IMR-90 (cell line): ENCODE measurements at regions not wholly inside any gene's neighbourhood (a gene's known extent, or its start where the extent isn't known, plus 50 kb on each side); places are given as distances from the start of the nearest gene placed in this dataset.

Source experiments
- ATAC-seq: fragments of 200-7000 bp; cut with Tn5 transposase; 2 replicates; pipeline ENCODE4 v1.9.1; 2020; ENCODE audit warnings: low read depth, mild to moderate bottlenecking, moderate library complexity
- BruUV-seq: library from RNA; stranded (reverse); fragments of 400-500 nt; replicated peaks from 2 replicates; lab custom pipeline; 2021; lab: Mats Ljungman, UMichigan
- CTCF ChIA-PET: fragments of 300-600 bp; formaldehyde crosslinking; extraction: SDS; loops from one replicate; lab custom pipeline; 2021; ENCODE audit warnings: antibody characterized with exemption; lab: Yijun Ruan, JAX
- POLR2A ChIA-PET: fragments of 300-600 bp; sonication (Branson Sonifier 250); formaldehyde crosslinking; loops from one replicate; lab custom pipeline; 2022; ENCODE audit warnings: antibody characterized with exemption; ENCODE audit not compliant: unreplicated experiment; lab: Charles Lee
- DNase-seq: peaks from one replicate; pipeline ENCODE4 v3.0.0; 2013
- H2AFZ ChIP-seq: replicated peaks from 2 replicates; pipeline ENCODE3; 2013; ENCODE audit warnings: low read length, mild to moderate bottlenecking; ENCODE audit not compliant: poor library complexity
- H2AK5ac ChIP-seq: 2 replicates; pipeline ENCODE4 v1.6.1; 2013; ENCODE audit warnings: low read depth, low read length, inconsistent platforms
- H2AK9ac ChIP-seq: replicated peaks from 2 replicates; pipeline ENCODE3; 2013; ENCODE audit warnings: mild to moderate bottlenecking, low read depth, low read length, moderate library complexity; ENCODE audit not compliant: poor library complexity
- H2BK120ac ChIP-seq: 2 replicates; pipeline ENCODE4 v1.6.1; 2013; ENCODE audit warnings: low read depth, low read length, inconsistent platforms
- H2BK15ac ChIP-seq: 3 replicates; pipeline ENCODE4 v1.6.1; 2013; ENCODE audit warnings: low read depth, low read length, inconsistent platforms
- H2BK20ac ChIP-seq: 2 replicates; pipeline ENCODE4 v1.6.1; 2013; ENCODE audit warnings: low read depth, mild to moderate bottlenecking, inconsistent platforms, low read length, moderate library complexity
- H2BK5ac ChIP-seq: 2 replicates; pipeline ENCODE4 v1.6.1; 2013; ENCODE audit warnings: mild to moderate bottlenecking, low read depth, low read length, inconsistent platforms; ENCODE audit not compliant: poor library complexity, severe bottlenecking
- H3K14ac ChIP-seq: replicated peaks from 2 replicates; pipeline ENCODE4 v1.6.1; 2013; ENCODE audit warnings: low read depth, low read length, inconsistent platforms
- H3K18ac ChIP-seq: 2 replicates; pipeline ENCODE4 v1.6.1; 2013; ENCODE audit warnings: low read depth, low read length, control low read depth
- H3K23ac ChIP-seq: 2 replicates; pipeline ENCODE4 v1.6.1; 2013; ENCODE audit warnings: low read depth, low read length, inconsistent platforms
- H3K27ac ChIP-seq: 2 replicates; pipeline ENCODE4 v1.5.1; 2013; ENCODE audit warnings: mild to moderate bottlenecking, control low read depth, low read length; ENCODE audit not compliant: insufficient read depth
- H3K27me3 ChIP-seq: 2 replicates; pipeline ENCODE4 v1.6.1; 2013; ENCODE audit warnings: low read length; ENCODE audit not compliant: control insufficient read depth, insufficient read depth
- H3K36me3 ChIP-seq: 2 replicates; pipeline ENCODE4 v1.6.1; 2013; ENCODE audit warnings: low read length, mixed read lengths; ENCODE audit not compliant: control insufficient read depth, insufficient read depth
- H3K4ac ChIP-seq: 2 replicates; pipeline ENCODE4 v1.6.1; 2013; ENCODE audit warnings: low read depth, low read length, inconsistent platforms
- H3K4me1 ChIP-seq: 2 replicates; pipeline ENCODE4 v1.6.1; 2013; ENCODE audit warnings: low read length, mixed read lengths; ENCODE audit not compliant: control insufficient read depth, insufficient read depth
- H3K4me2 ChIP-seq: 2 replicates; pipeline ENCODE4 v1.6.1; 2013; ENCODE audit warnings: low read depth, mild to moderate bottlenecking, control low read depth, low read length, moderate library complexity
- H3K4me3 ChIP-seq: 2 replicates; pipeline ENCODE4 v1.5.1; 2013; ENCODE audit warnings: low read depth, mild to moderate bottlenecking, control low read depth, low read length, moderate library complexity; ENCODE audit not compliant: insufficient read depth
- H3K56ac ChIP-seq: 2 replicates; pipeline ENCODE4 v1.6.1; 2013; ENCODE audit warnings: low read length, inconsistent platforms; ENCODE audit not compliant: insufficient read depth; ENCODE audit errors: extremely low read depth
- H3K79me1 ChIP-seq, 2 experiments: 2 replicates each; pipeline ENCODE4 v1.6.1; 2013; ENCODE audit warnings: low read length in 2 of 2, inconsistent platforms in 1 of 2, low read depth in 1 of 2
- H3K9ac ChIP-seq: 2 replicates; pipeline ENCODE4 v1.6.1; 2013; ENCODE audit warnings: low read depth, low read length, control low read depth
- H3K9me1 ChIP-seq: 2 replicates; pipeline ENCODE4 v1.6.1; 2013; ENCODE audit warnings: low read length, inconsistent platforms; ENCODE audit not compliant: insufficient read depth
- H3K9me3 ChIP-seq: 2 replicates; pipeline ENCODE4 v1.6.1; 2013; ENCODE audit warnings: low read length; ENCODE audit not compliant: control insufficient read depth, insufficient read depth
- H4K20me1 ChIP-seq: 2 replicates; pipeline ENCODE4 v1.6.1; 2013; ENCODE audit warnings: low read length, inconsistent platforms; ENCODE audit not compliant: insufficient read depth
- H4K5ac ChIP-seq: 2 replicates; pipeline ENCODE4 v1.6.1; 2013; ENCODE audit warnings: mild to moderate bottlenecking, low read depth, low read length, control low read depth
- H4K8ac ChIP-seq, 2 experiments: 2 replicates each; pipeline ENCODE4 v1.6.1; 2013; ENCODE audit warnings: low read depth in 2 of 2, low read length in 2 of 2, control low read depth in 1 of 2, inconsistent platforms in 1 of 2
- H4K91ac ChIP-seq: 2 replicates; pipeline ENCODE4 v1.6.1; 2013; ENCODE audit warnings: low read depth, low read length, inconsistent platforms; ENCODE audit not compliant: insufficient read depth
- CEBPB ChIP-seq: IDR thresholded peaks from 2 replicates; pipeline ENCODE4 v1.6.1; 2012; ENCODE audit warnings: low read depth, low read length, improper control_type of control experiment
- CHD1 ChIP-seq: IDR thresholded peaks from 2 replicates; pipeline ENCODE4 v1.6.1; 2012; ENCODE audit warnings: low read depth, low read length, improper control_type of control experiment
- MAFK ChIP-seq: IDR thresholded peaks from 2 replicates; pipeline ENCODE4 v1.6.1; 2012; ENCODE audit warnings: low read depth, low read length, improper control_type of control experiment
- RAD21 ChIP-seq: IDR thresholded peaks from 2 replicates; pipeline ENCODE4 v1.6.1; 2012; ENCODE audit warnings: low read length, improper control_type of control experiment
- USF2 ChIP-seq: fragments of 150-350 bp; IDR thresholded peaks from 2 replicates; pipeline ENCODE4 v1.6.1; 2017; ENCODE audit warnings: mild to moderate bottlenecking, antibody characterized with exemption, low read length, low read depth
- WGBS, 2 experiments: methylation state at CpG; one replicate each; pipeline versions ENCODE4 v1.1.5 to v1.1.7; 2013; ENCODE audit warnings: missing lambda C conversion rate in 2 of 2; ENCODE audit not compliant: insufficient read length in 1 of 2; ENCODE audit errors: extremely low coverage in 2 of 2; 5-methylcytosine and 5-hydroxymethylcytosine counted together
- dilution Hi-C: fragments of 300-500 bp; cut with HindIII; formaldehyde crosslinking; loops from one replicate; pipeline ENCODE4 v1.14.3; 2018; ENCODE audit warnings: low sequenced_read_pairs; ENCODE audit not compliant: unreplicated experiment
- in situ Hi-C: fragments of 300-500 bp; cut with MboI; formaldehyde crosslinking; loops from 3 replicates; pipeline ENCODE4 v1.14.3; 2019; ENCODE audit warnings: low sequenced_read_pairs, inconsistent platforms, mixed read lengths
- intact Hi-C: fragments of 100-400 bp; cut with micrococcal nuclease; formaldehyde crosslinking; loops from 2 replicates; pipeline ENCODE4 v1.10.0; 2022

GRCh38 chr3:190734490-190734889, 128.0 kb downstream of the GMNC start:
- Histone ChIP-seq H2AK9ac (no peak overlapping the region), H2AK5ac (no peak overlapping the region), H3K23ac (no peak overlapping the region), H3K9ac (no peak overlapping the region), H4K8ac (no peak overlapping the region), H2BK120ac (no peak overlapping the region), H3K27me3 (no peaks in the 10 kb centered on the region), H3K79me1 (no peaks in the 10 kb centered on the region), H3K4me3 (no peak overlapping the region), H2BK20ac (no peak overlapping the region), H3K9me3 (no peaks in the 10 kb centered on the region), H4K91ac (no peak overlapping the region), H3K18ac (no peak overlapping the region), H3K9me1 (no peaks in the 10 kb centered on the region), H3K27ac (no peak overlapping the region), H2BK5ac (no peak overlapping the region), H4K5ac (no peak overlapping the region), H2AFZ (no peak overlapping the region), H2BK15ac (no peak overlapping the region), H3K56ac (no peak overlapping the region), H3K36me3 (no peaks in the 10 kb centered on the region), H3K14ac (no peak overlapping the region), H3K4ac (no peak overlapping the region), H4K20me1 (no peaks in the 10 kb centered on the region), H3K4me1 (no peaks in the 10 kb centered on the region), H3K4me2 (no peak overlapping the region)
- ChIA-PET CTCF (interaction anchor here (0.6 kb wide), 1 partner anchor 525 kb away, joined by 3 read pairs; no protein-coding TSS in a partner anchor), POLR2A (no interaction called here)
- WGBS, 2 experiments = no CpG with 5 or more reads among the region's 2 CpGs
- dilution Hi-C loops = no loop called here
- TF ChIP-seq CHD1 (no peak), CEBPB (no peak), RAD21 (no peak), MAFK (no peak), USF2 (no peak)
- BruUV-seq = no TSS peak
- DNase-seq = no peak
- in situ Hi-C loops = no loop called here
- no peak for ATAC-seq
- intact Hi-C loops = no loop called here
